H1 (cell line): ENCODE measurements at regions not wholly inside any gene's neighbourhood (a gene's known extent, or its start where the extent isn't known, plus 50 kb on each side); places are given as distances from the start of the nearest gene placed in this dataset.

Experiments used
- CTCF ChIA-PET: fragments of 300-600 bp; sonication (Branson Sonifier 250); formaldehyde crosslinking; loops from one replicate; lab custom pipeline; 2021; ENCODE audit not compliant: partially characterized antibody; lab: Charles Lee
- POLR2A ChIA-PET: fragments of 300-600 bp; sonication (Branson Sonifier 250); formaldehyde crosslinking; loops from one replicate; lab custom pipeline; 2021; ENCODE audit warnings: inconsistent platforms; ENCODE audit not compliant: partially characterized antibody; lab: Charles Lee
- DNase-seq, 2 experiments: peaks; one replicate each; pipeline versions ENCODE4 v3.0.0 to v3.0.0-alpha.2; 2010 to 2022; ENCODE audit warnings: low spot score in 2 of 2, low read depth in 1 of 2, mixed read lengths in 1 of 2
- FAIRE-seq: peaks from 2 replicates; lab custom pipeline; 2011; peaks lifted over from hg19 to GRCh38; lab: Jason Lieb, UNC
- H2AFZ ChIP-seq: 2 replicates; pipeline ENCODE4 v1.8.1; 2012; ENCODE audit warnings: low read length, inconsistent platforms
- H2AK5ac ChIP-seq: 2 replicates; pipeline ENCODE4 v1.6.1; 2013; ENCODE audit warnings: low read depth, low read length
- H2BK120ac ChIP-seq: replicated peaks from 2 replicates; pipeline ENCODE3; 2013; ENCODE audit warnings: low read depth, low read length, inconsistent platforms
- H2BK12ac ChIP-seq: 2 replicates; pipeline ENCODE4 v1.6.1; 2013; ENCODE audit warnings: low read depth, low read length
- H2BK15ac ChIP-seq: 2 replicates; pipeline ENCODE4 v1.6.1; 2013; ENCODE audit warnings: low read length
- H2BK20ac ChIP-seq: 2 replicates; pipeline ENCODE4 v1.6.1; 2013; ENCODE audit warnings: low read length
- H2BK5ac ChIP-seq: 2 replicates; pipeline ENCODE4 v1.6.1; 2013; ENCODE audit warnings: low read depth, low read length
- H3K14ac ChIP-seq: 2 replicates; pipeline ENCODE4 v1.6.1; 2013; ENCODE audit warnings: inconsistent platforms; ENCODE audit not compliant: insufficient read length
- H3K18ac ChIP-seq: 2 replicates; pipeline ENCODE4 v1.6.1; 2013; ENCODE audit warnings: low read length; ENCODE audit errors: extremely low read depth
- H3K23ac ChIP-seq: 2 replicates; pipeline ENCODE4 v1.6.1; 2013; ENCODE audit warnings: inconsistent platforms; ENCODE audit not compliant: insufficient read length
- H3K23me2 ChIP-seq: 2 replicates; pipeline ENCODE4 v1.6.1; 2013; ENCODE audit warnings: low read depth, low read length
- H3K27ac ChIP-seq: 2 replicates; pipeline ENCODE4 v1.6.1; 2011; ENCODE audit warnings: low read depth, low read length, inconsistent platforms
- H3K27me3 ChIP-seq, 4 experiments: replicated peaks in 1 of 4; 1 replicate in 1 of 4; 2 replicates in 3 of 4; pipeline versions ENCODE4 v1.6.1 to v1.8.1; 2011 to 2013; ENCODE audit warnings: low read length in 3 of 4, mild to moderate bottlenecking in 3 of 4, inconsistent platforms in 2 of 4, mixed read lengths in 2 of 4, moderate library complexity in 1 of 4; ENCODE audit not compliant: control insufficient read depth in 3 of 4, insufficient read depth in 3 of 4; ENCODE audit errors: extremely low read depth in 1 of 4
- H3K36me3 ChIP-seq, 4 experiments: 2 replicates each; pipeline versions ENCODE4 v1.6.1 to v1.8.1; 2011 to 2013; ENCODE audit warnings: mild to moderate bottlenecking in 4 of 4, low read length in 3 of 4, moderate library complexity in 2 of 4, control low read depth in 1 of 4, inconsistent platforms in 1 of 4; ENCODE audit not compliant: insufficient read depth in 4 of 4, control insufficient read depth in 2 of 4
- H3K4ac ChIP-seq: replicated peaks from 2 replicates; pipeline ENCODE3; 2013; ENCODE audit warnings: low read length, low read depth, mixed read lengths, inconsistent platforms; ENCODE audit not compliant: insufficient read length
- H3K4me1 ChIP-seq, 4 experiments: replicated peaks in 1 of 4; 1 replicate in 1 of 4; 2 replicates in 3 of 4; pipeline versions ENCODE4 v1.6.1 to v1.8.1; 2011 to 2013; ENCODE audit warnings: low read length in 3 of 4, inconsistent platforms in 2 of 4, mixed read lengths in 1 of 4; ENCODE audit not compliant: insufficient read depth in 4 of 4, control insufficient read depth in 3 of 4
- H3K4me2 ChIP-seq, 2 experiments: 2 replicates each; pipeline versions ENCODE4 v1.6.1 to v1.8.1; 2011 to 2013; ENCODE audit warnings: low read depth in 2 of 2, low read length in 2 of 2, control low read depth in 1 of 2, inconsistent platforms in 1 of 2, mild to moderate bottlenecking in 1 of 2; ENCODE audit not compliant: insufficient read depth in 1 of 2
- H3K4me3 ChIP-seq, 4 experiments: fragments of 200-600, 300-600 bp in 1 of 4; sonication (generic), shearing (Covaris generic), sonication (Bioruptor Twin) in 1 of 4; 2 replicates each; pipeline versions ENCODE4 v1.5.1 to v1.8.1; 2011 to 2016; ENCODE audit warnings: low read length in 4 of 4, low read depth in 3 of 4, control low read depth in 2 of 4, inconsistent platforms in 2 of 4, mild to moderate bottlenecking in 2 of 4, mixed read lengths in 1 of 4, moderate library complexity in 1 of 4; ENCODE audit not compliant: insufficient read depth in 2 of 4; ENCODE audit errors: extremely low read depth in 1 of 4
- H3K56ac ChIP-seq: replicated peaks from 2 replicates; pipeline ENCODE3; 2013; ENCODE audit warnings: low read depth, mild to moderate bottlenecking, mixed read lengths, low read length, inconsistent platforms; ENCODE audit not compliant: insufficient read length
- H3K79me1 ChIP-seq: 2 replicates; pipeline ENCODE4 v1.6.1; 2013; ENCODE audit warnings: low read depth, low read length, control low read depth
- H3K79me2 ChIP-seq, 2 experiments: 2 replicates each; pipeline versions ENCODE4 v1.6.1 to v1.8.1; 2012 to 2013; ENCODE audit warnings: low read length in 2 of 2, mild to moderate bottlenecking in 2 of 2, inconsistent platforms in 1 of 2; ENCODE audit not compliant: insufficient read depth in 2 of 2, control insufficient read depth in 1 of 2
- H3K9ac ChIP-seq, 4 experiments: replicated peaks in 1 of 4; 1 replicate in 1 of 4; 2 replicates in 3 of 4; pipeline versions ENCODE4 v1.6.1 to v1.8.1; 2011 to 2013; ENCODE audit warnings: low read depth in 3 of 4, low read length in 3 of 4, control low read depth in 2 of 4, mild to moderate bottlenecking in 2 of 4, moderate library complexity in 2 of 4, inconsistent platforms in 1 of 4; ENCODE audit errors: extremely low read depth in 1 of 4
- H3K9me3 ChIP-seq, 2 experiments: 2 replicates each; pipeline versions ENCODE4 v1.6.1 to v1.8.1; 2012 to 2013; ENCODE audit warnings: mild to moderate bottlenecking in 2 of 2, moderate library complexity in 2 of 2, control low read depth in 1 of 2, inconsistent platforms in 1 of 2, low read depth in 1 of 2, low read length in 1 of 2, mixed read lengths in 1 of 2; ENCODE audit not compliant: insufficient read depth in 2 of 2
- H4K20me1 ChIP-seq, 2 experiments: replicated peaks in 1 of 2; 2 replicates each; pipeline versions ENCODE3 to v1.8.1; 2011 to 2013; ENCODE audit warnings: inconsistent platforms in 2 of 2, low read length in 2 of 2, mild to moderate bottlenecking in 1 of 2; ENCODE audit not compliant: insufficient read depth in 2 of 2, control insufficient read depth in 1 of 2
- H4K5ac ChIP-seq: 2 replicates; pipeline ENCODE4 v1.6.1; 2013; ENCODE audit warnings: low read length, low read depth, mixed read lengths, inconsistent platforms; ENCODE audit not compliant: insufficient read length
- H4K8ac ChIP-seq: 2 replicates; pipeline ENCODE4 v1.8.0; 2013; ENCODE audit warnings: mild to moderate bottlenecking, moderate library complexity, low read length, inconsistent platforms; ENCODE audit not compliant: insufficient read depth; ENCODE audit errors: extremely low read depth
- H4K91ac ChIP-seq: replicated peaks from 2 replicates; pipeline ENCODE3; 2013; ENCODE audit warnings: low read length, mixed read lengths, inconsistent platforms; ENCODE audit not compliant: insufficient read length
- ATF3 ChIP-seq: IDR thresholded peaks from 2 replicates; pipeline ENCODE4 v1.6.1; 2011; ENCODE audit warnings: low read depth, mild to moderate bottlenecking, low read length; ENCODE audit not compliant: insufficient read depth
- BCL11A ChIP-seq, 2 experiments: IDR thresholded peaks; one replicate each; pipeline ENCODE4 v1.6.1; 2011; ENCODE audit warnings: low read depth in 2 of 2, low read length in 2 of 2, mild to moderate bottlenecking in 2 of 2
- CHD1 ChIP-seq: IDR thresholded peaks from 2 replicates; pipeline ENCODE4 v1.6.1; 2012; ENCODE audit warnings: low read depth, low read length, improper control_type of control experiment
- CTBP2 ChIP-seq: IDR thresholded peaks from 2 replicates; pipeline ENCODE4 v1.7.0; 2011; ENCODE audit warnings: borderline replicate concordance, mild to moderate bottlenecking, moderate library complexity, mixed read lengths, low read length; ENCODE audit not compliant: insufficient read depth, insufficient read length
- CTCF ChIP-seq, 3 experiments: IDR thresholded peaks; 1 replicate in 2 of 3; 2 replicates in 1 of 3; pipeline versions ENCODE4 v1.5.1 to v1.6.1; 2011; ENCODE audit warnings: low read length in 3 of 3, mild to moderate bottlenecking in 3 of 3, inconsistent platforms in 2 of 3, low read depth in 1 of 3, moderate library complexity in 1 of 3; ENCODE audit not compliant: insufficient read depth in 1 of 3; ENCODE audit errors: control extremely low read depth in 1 of 3
- POLR2AphosphoS5 ChIP-seq: IDR thresholded peaks from 2 replicates; pipeline ENCODE4 v1.6.1; 2011; ENCODE audit warnings: low read depth, low read length
- RNF2 ChIP-seq: fragments of 200-900, 300-1000 bp; sonication (generic); IDR thresholded peaks from 2 replicates; pipeline ENCODE4 v1.7.1; 2016; ENCODE audit warnings: borderline replicate concordance, low read depth, mild to moderate bottlenecking, antibody characterized with exemption, low read length; ENCODE audit not compliant: poor library complexity, severe bottlenecking; ENCODE audit errors: missing control alignments
- SIN3A ChIP-seq, 2 experiments: IDR thresholded peaks in 1 of 2; conservative IDR thresholded peaks in 1 of 2; 2 replicates each; pipeline ENCODE4 v1.6.1; 2011 to 2012; ENCODE audit warnings: low read length in 2 of 2, improper control_type of control experiment in 1 of 2, low read depth in 1 of 2, mild to moderate bottlenecking in 1 of 2
- SP2 ChIP-seq: IDR thresholded peaks from 2 replicates; pipeline ENCODE4 v1.6.1; 2012; ENCODE audit warnings: mild to moderate bottlenecking, low read length, inconsistent platforms
- TAF1 ChIP-seq: IDR thresholded peaks from 2 replicates; pipeline ENCODE4 v1.6.1; 2011; ENCODE audit warnings: mild to moderate bottlenecking, low read depth, low read length
- TCF12 ChIP-seq: IDR thresholded peaks from 2 replicates; pipeline ENCODE4 v1.6.1; 2011; ENCODE audit warnings: low read depth, mild to moderate bottlenecking, low read length
- WGBS, 2 experiments: shearing (Covaris generic) in 1 of 2; methylation state at CpG; one replicate each; pipeline versions ENCODE4 v1.1.6 to v1.1.7; 2013 to 2015; ENCODE audit warnings: low lambda C conversion rate in 2 of 2, mixed read lengths in 2 of 2, inconsistent platforms in 1 of 2, low coverage in 1 of 2, missing lambda C conversion rate in 1 of 2; ENCODE audit not compliant: insufficient replicate concordance in 2 of 2, insufficient coverage in 1 of 2, insufficient read length in 1 of 2; ENCODE audit errors: extremely low coverage in 1 of 2, missing lambda C conversion rate in 1 of 2; 5-methylcytosine and 5-hydroxymethylcytosine counted together

- Histone ChIP-seq H2BK5ac (no peak overlapping the region), H3K56ac (no peak overlapping the region), H3K4ac (no peak overlapping the region), H3K23ac (no peak overlapping the region), H3K27me3 (no peaks in the 10 kb centered on the region), H2AFZ (no peak overlapping the region), H2BK12ac (no peak overlapping the region), H3K14ac (no peak overlapping the region), H4K91ac (no peak overlapping the region), H3K36me3 (no peaks in the 10 kb centered on the region), H4K8ac (no peak overlapping the region), H3K79me2 (no peaks in the 10 kb centered on the region), H3K4me1 (peaks cover 0 to 8% (median 3%) of the 10 kb centered on the region in 4 experiments; a peak in 3 of 7 replicates), H2BK15ac (no peak overlapping the region), H4K20me1 (no peaks in the 10 kb centered on the region), H3K18ac (no peak overlapping the region), H2AK5ac (no peak overlapping the region), H3K23me2 (no peaks in the 10 kb centered on the region), H3K4me3 (no peak overlapping the region), H2BK20ac (no peak overlapping the region), H3K27ac (no peak overlapping the region), H3K9ac (no peak overlapping the region), H3K79me1 (no peaks in the 10 kb centered on the region), H3K9me3 (no peaks in the 10 kb centered on the region), H4K5ac (no peak overlapping the region), H3K4me2 (no peak overlapping the region), H2BK120ac (no peak overlapping the region)
- WGBS, 2 experiments: 95% methylated on average over 1 of the region's 1 CpG; no CpG with 5 or more reads in 1 of the 2 experiments
- POLR2A ChIA-PET: no interaction called here
- DNase-seq (no peak), FAIRE-seq (no peak)
- CTCF ChIA-PET: no interaction called here
- TF ChIP-seq SIN3A (conservative IDR thresholded peaks at IDR 0.05 in 1 of 2, IDR thresholded peaks at IDR 0.05 in 1 of 2; ENCODE audit: low read depth in 1 of 2, low read length in 2 of 2): no peak
- no peak for TF ChIP-seq CTBP2
- no peak for TF ChIP-seq SP2
- no peak for TF ChIP-seq BCL11A (IDR thresholded peaks at IDR 0.05; ENCODE audit: low read depth in 2 of 2, low read length in 2 of 2)
- TF ChIP-seq TCF12: no peak
- TF ChIP-seq CTCF (IDR thresholded peaks at IDR 0.05; ENCODE audit: control extremely low read depth in 1 of 3, insufficient read depth in 1 of 3, low read depth in 1 of 3, low read length in 3 of 3): no peak
- no peak for TF ChIP-seq CHD1
- TF ChIP-seq ATF3: no peak
- no peak for TF ChIP-seq POLR2AphosphoS5
- TF ChIP-seq RNF2: no peak
- no peak for TF ChIP-seq TAF1
Observed at GRCh38 chr2:236473691-236474090, 95.9 kb upstream of the ACKR3 start.
